CD4-positive, alpha-beta T cell treated with Interleukin-4 for 1 hour (primary cell): ENCODE measurements at regions not wholly inside any gene's neighbourhood (a gene's known extent, or its start where the extent isn't known, plus 50 kb on each side); places are given as distances from the start of the nearest gene placed in this dataset.
"Not testable (repeated sequence)": the region's sequence is repeated elsewhere in the genome, so short reads cannot be mapped to it uniquely, and the experiment has no call there.

Experiments used
- DNase-seq, 2 donors: peaks; one replicate each; pipeline ENCODE4 v3.0.0-alpha.2; 2020 to 2022

- DNase-seq = not testable (repeated sequence)
Measured at GRCh38 chr5:89164703-89165102, 281.7 kb upstream of the MEF2C start.

- DNase-seq = no peak
Measured at GRCh38 chr5:89156226-89156625, 273.2 kb upstream of the MEF2C start.

GRCh38 chr5:89147031-89147430 lies 264.0 kb upstream of the MEF2C start:
- DNase-seq = no peak

- DNase-seq = no peak
Measured at GRCh38 chr5:89137148-89137547, 254.2 kb upstream of the MEF2C start.

GRCh38 chr5:89133975-89134374 lies 251.0 kb upstream of the MEF2C start:
- no peak for DNase-seq

GRCh38 chr5:89133129-89133528 lies 250.1 kb upstream of the MEF2C start:
- no peak for DNase-seq

- no peak for DNase-seq
Measured at GRCh38 chr5:89130851-89131250, 247.9 kb upstream of the MEF2C start.

GRCh38 chr5:89129941-89130340 lies 247.0 kb upstream of the MEF2C start:
- DNase-seq = no peak

GRCh38 chr5:89128906-89129625 lies 246.1 kb upstream of the MEF2C start:
- no peak for DNase-seq

GRCh38 chr5:89128092-89128491 lies 245.1 kb upstream of the MEF2C start:
- DNase-seq = no peak

- DNase-seq = no peak
Measured at GRCh38 chr5:89127191-89127590, 244.2 kb upstream of the MEF2C start.

GRCh38 chr5:89125372-89125771 lies 242.4 kb upstream of the MEF2C start:
- DNase-seq = no peak

- no peak for DNase-seq
Measured at GRCh38 chr5:89123581-89123980, 240.6 kb upstream of the MEF2C start.

GRCh38 chr5:89120719-89121118 lies 237.7 kb upstream of the MEF2C start:
- DNase-seq = peak in 1 of 2 donors; percentile 52

GRCh38 chr5:89117124-89117644 lies 234.2 kb upstream of the MEF2C start:
- DNase-seq = no peak

- DNase-seq = no peak
Measured at GRCh38 chr5:89110916-89111646, 228.1 kb upstream of the MEF2C start.

GRCh38 chr5:89106480-89106879 lies 223.5 kb upstream of the MEF2C start:
- no peak for DNase-seq

GRCh38 chr5:89105836-89106235 lies 222.9 kb upstream of the MEF2C start:
- no peak for DNase-seq

GRCh38 chr5:89105171-89105695 lies 222.2 kb upstream of the MEF2C start:
- no peak for DNase-seq

- no peak for DNase-seq
Measured at GRCh38 chr5:89098199-89098756, 215.3 kb upstream of the MEF2C start.

GRCh38 chr5:89097103-89097502 lies 214.1 kb upstream of the MEF2C start:
- no peak for DNase-seq

GRCh38 chr5:89095341-89095740 lies 212.4 kb upstream of the MEF2C start:
- DNase-seq = no peak

- no peak for DNase-seq
Measured at GRCh38 chr5:89090037-89090436, 207.1 kb upstream of the MEF2C start.
